Activated T-helper 1 cell treated with anti-CD3 and anti-CD28 coated beads, Interleukin-2, amount 50 U/mL, for 16 hours (primary cell): ENCODE measurements at regions not wholly inside any gene's neighbourhood (a gene's known extent, or its start where the extent isn't known, plus 50 kb on each side); places are given as distances from the start of the nearest gene placed in this dataset.
"Not testable (repeated sequence)": the region's sequence is repeated elsewhere in the genome, so short reads cannot be mapped to it uniquely, and the experiment has no call there.

Source experiments
- DNase-seq, 2 donors: peaks; one replicate each; pipeline ENCODE4 v3.0.0-alpha.2; 2020; ENCODE audit warnings: low read depth in 1 of 2, low spot score in 1 of 2

DNA sequence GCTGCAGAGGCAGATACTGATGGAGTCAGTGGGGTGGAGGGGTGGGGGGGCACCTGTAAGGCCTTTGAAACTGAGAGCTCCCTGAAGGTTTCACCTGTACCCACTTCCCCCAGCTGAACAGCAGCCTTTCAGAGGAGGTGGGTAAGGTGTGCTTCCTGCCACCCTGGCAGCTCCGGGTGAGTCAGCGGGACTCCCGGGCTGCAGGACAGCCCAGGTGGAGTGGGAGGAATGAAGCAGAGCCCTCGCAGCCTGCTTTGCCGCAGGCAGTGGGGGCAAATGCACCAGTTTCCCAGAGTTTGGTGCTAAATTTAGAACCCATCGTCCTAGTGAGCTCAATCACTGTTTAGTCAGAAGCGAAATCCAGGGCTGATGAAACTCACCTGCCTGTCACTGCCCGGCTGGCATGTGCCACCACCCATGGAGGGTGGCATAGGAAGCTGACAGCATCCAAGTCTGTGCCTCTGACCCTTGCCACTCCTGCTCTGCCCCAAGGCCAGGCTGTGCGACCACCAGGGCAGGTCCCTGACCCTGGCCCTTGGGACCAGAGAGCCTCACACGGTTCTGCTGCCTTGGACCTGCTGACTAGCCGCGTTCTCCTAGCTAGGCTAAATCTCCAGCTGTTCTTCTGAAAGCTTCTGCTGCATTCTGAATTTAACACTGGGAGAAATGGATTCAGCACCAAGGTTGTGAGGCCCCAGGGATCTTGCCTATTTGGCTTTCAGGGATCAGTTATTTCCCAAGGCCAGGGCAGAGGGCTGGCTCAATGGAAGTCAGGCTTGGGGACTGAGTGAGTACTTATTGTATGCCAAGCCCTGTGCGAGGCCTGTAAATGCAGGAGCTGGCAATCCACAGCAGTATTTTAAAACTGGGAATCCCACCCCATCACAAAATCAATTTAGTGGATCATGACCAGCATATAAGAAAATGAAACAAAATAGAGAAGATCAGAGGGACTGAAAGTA is 67.3 kb upstream of the RASGRF1 start:
- DNase-seq, result no peak

DNA sequence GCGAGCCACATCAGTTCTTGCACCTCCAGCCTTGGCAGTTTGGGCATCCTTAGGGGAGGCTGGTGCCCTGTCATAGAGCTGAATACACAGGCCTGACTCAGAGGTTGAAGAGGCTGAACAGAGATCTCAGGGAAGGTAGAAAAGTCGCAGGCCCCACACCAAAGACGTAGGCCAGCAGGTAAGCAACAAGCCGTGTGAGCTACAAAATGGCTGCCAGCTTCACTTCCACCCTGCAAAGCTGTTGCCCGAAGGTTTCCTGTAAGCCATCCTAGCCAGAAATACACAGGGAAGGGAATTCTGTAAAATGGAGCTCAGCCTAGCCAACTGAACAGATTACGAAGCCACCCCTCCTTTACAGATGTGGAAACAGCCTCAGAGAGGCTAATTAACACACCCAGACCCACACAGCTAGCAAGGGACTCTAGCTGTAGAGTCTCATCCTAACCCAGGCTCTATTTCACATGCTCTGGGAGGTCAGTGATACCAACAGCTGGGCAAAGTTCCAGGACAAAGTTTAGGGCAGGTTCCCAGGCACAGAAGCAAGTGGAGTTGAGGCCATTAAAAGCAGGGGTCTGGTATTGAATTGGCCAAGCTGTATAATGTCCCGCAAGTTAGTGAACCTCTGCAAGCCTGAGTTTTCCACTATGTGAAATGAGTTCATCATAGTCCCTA is 66.3 kb upstream of the RASGRF1 start:
- no peak for DNase-seq

DNA sequence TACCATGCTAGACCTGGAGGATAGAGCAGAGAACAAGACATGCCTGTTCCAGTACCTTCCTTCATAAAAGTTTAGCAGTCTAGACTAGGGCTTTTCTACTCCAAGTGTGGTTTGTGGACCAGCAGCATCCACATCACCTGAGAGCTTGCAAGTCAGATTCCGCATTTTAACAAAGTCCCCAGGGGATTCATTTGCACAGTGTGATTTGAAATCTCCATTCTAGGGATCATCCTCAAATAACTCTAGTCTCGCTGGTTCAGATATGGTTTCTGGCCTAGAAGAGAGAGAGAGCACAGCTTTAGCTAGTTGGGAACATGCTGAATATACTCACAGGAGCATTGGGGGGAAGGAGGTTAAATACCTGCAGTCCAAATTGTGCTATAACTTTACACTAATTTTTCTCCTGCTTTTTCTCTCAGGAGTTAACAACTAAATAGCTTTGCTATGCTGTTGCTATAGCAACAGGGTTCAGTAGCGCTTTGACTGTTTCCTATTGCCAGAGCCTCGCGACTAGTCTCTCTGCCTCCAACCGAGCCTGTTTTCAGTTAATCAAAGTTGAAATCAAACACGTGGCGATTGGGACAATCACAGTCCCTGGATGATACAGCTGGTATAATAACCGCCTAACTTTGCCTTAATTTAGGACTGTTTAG is 64.0 kb upstream of the RASGRF1 start:
- no peak for DNase-seq

DNA sequence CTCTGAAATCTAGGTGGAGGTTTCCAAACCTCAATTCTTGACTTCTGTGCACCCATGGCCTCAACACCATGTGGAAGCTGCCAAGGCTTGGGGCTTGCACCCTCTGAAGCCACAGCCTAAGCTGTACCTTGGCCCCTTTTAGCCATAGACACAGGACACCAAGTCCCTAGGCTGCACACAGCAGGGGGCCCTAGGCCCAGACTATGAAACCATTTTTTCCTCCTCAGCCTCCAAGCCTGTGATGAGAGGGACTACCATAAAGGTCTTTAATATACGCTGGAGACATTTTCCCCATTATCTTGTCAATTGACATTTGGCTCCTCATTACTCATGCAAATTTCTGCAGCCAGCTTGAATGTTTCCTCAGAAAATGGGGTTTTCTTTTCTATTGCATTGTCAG is 53.7 kb upstream of the RASGRF1 start:
- not testable (repeated sequence) for DNase-seq

DNA sequence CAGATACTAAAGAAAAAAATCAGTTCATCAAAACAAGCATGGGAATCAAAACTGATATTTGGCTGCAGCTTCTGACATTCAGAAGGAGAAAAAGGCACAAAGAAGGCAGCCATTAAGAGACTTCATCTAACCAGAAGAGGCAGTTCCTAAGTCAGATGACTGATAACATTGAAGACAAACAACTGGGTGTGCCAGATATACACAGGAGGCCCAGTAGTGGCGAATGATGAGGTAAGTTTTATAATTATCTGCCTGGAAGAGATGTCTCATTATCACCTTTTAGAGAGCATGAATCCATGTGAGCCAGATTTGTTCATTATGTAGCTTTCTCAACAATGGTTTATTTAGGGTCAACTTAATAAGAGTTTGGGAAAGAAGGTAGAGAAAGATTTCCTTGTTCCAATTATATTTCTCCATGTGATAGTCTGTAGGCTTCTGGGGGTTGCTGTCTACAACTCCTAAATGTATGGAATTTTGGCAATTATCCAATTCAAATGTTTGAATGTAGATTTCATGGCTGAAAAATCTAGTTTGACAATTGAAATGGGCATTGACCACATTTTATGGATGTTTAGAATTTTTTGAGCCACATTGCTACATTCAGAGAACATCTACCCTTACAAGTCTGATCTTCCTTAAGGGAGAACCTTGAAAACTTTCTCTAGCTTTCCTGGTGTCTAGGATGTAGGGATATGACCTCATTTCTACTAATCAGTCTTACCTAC is 50.4 kb upstream of the RASGRF1 start:
- DNase-seq, result no peak
